Left lung (tissue), 4 donors: ENCODE measurements at regions not wholly inside any gene's neighbourhood (a gene's known extent, or its start where the extent isn't known, plus 50 kb on each side); places are given as distances from the start of the nearest gene placed in this dataset.

Source experiments
- ATAC-seq: fragments of 200-7000 bp; cut with Tn5 transposase; one replicate; pipeline ENCODE4 v1.9.1; 2020; ENCODE audit warnings: moderate library complexity
- DNase-seq, 4 donors: peaks; one replicate each; pipeline ENCODE4 v3.0.0-alpha.2; 2013 to 2020
- H3K27ac ChIP-seq, 2 donors: fragments of 200-600 bp; sonication (generic) in 1 of 2; one replicate each; pipeline versions ENCODE4 v1.5.0 to v1.8.0; 2020 to 2021
- H3K27me3 ChIP-seq, 2 donors: fragments of 200-600 bp; sonication (generic) in 1 of 2; one replicate each; pipeline versions ENCODE4 v1.5.0 to v1.8.0; 2020 to 2021
- H3K36me3 ChIP-seq, 2 donors: fragments of 200-600 bp; sonication (generic) in 1 of 2; one replicate each; pipeline versions ENCODE4 v1.5.0 to v1.8.0; 2020 to 2021
- H3K4me1 ChIP-seq, 2 donors: fragments of 200-600 bp; one replicate each; pipeline ENCODE4 v1.8.0; 2021
- H3K4me3 ChIP-seq, 2 donors: fragments of 200-600 bp; sonication (generic) in 1 of 2; one replicate each; pipeline versions ENCODE4 v1.5.0 to v1.8.0; 2020 to 2021; ENCODE audit warnings: mild to moderate bottlenecking in 1 of 2
- H3K9me3 ChIP-seq, 2 donors: fragments of 200-600 bp; sonication (generic) in 1 of 2; one replicate each; pipeline versions ENCODE4 v1.5.0 to v1.8.0; 2020 to 2021
- CTCF ChIP-seq, 2 donors: fragments of 200-600 bp; sonication (generic) in 1 of 2; IDR thresholded peaks; one replicate each; pipeline versions ENCODE4 v1.5.0 to v1.8.0; 2021; ENCODE audit warnings: antibody characterized with exemption in 2 of 2
- intact Hi-C, 2 donors: fragments of 100-400 bp; cut with DNase I; formaldehyde crosslinking; loops; one replicate each; pipeline versions ENCODE4 v1.11.2 to v1.14.2; 2022
- donor health status: DM: no; HTN: yes; CAD: no.
- donor health status: DM: no; HTN: no; CAD: no.

- H3K36me3 ChIP-seq: no peaks in the 10 kb centered on the region
- DNase-seq: no peak
- peak; percentile 25 for ATAC-seq
- H3K4me1 ChIP-seq: no peaks in the 10 kb centered on the region
- no peaks in the 10 kb centered on the region for H3K9me3 ChIP-seq
- intact Hi-C loops: no loop called here
- no peak overlapping the region for H3K4me3 ChIP-seq
- TF ChIP-seq CTCF (IDR thresholded peaks at IDR 0.05): no peak
- H3K27ac ChIP-seq: no peak overlapping the region
- H3K27me3 ChIP-seq: no peaks in the 10 kb centered on the region
Observed at GRCh38 chr16:79482011-79482410, 118.5 kb downstream of the MAF start.

- Histone ChIP-seq H3K4me1 (no peaks in the 10 kb centered on the region), H3K9me3 (no peaks in the 10 kb centered on the region), H3K4me3 (no peak overlapping the region), H3K27me3 (no peaks in the 10 kb centered on the region), H3K27ac (no peak overlapping the region), H3K36me3 (no peaks in the 10 kb centered on the region)
- no peak for TF ChIP-seq CTCF (IDR thresholded peaks at IDR 0.05)
- DNase-seq (no peak), ATAC-seq (no peak)
- intact Hi-C loops: no loop called here
Observed at GRCh38 chr16:79480929-79481328, 119.6 kb downstream of the MAF start.

- Histone ChIP-seq H3K4me3 (no peak overlapping the region), H3K27me3 (no peaks in the 10 kb centered on the region), H3K27ac (no peak overlapping the region), H3K36me3 (no peaks in the 10 kb centered on the region), H3K4me1 (no peaks in the 10 kb centered on the region), H3K9me3 (no peaks in the 10 kb centered on the region)
- intact Hi-C loops: no loop called here
- DNase-seq (no peak), ATAC-seq (no peak)
- TF ChIP-seq CTCF (IDR thresholded peaks at IDR 0.05): no peak
Observed at GRCh38 chr16:79480056-79480455, 120.5 kb downstream of the MAF start.

- H3K27ac ChIP-seq: no peak overlapping the region
- no peak overlapping the region for H3K4me3 ChIP-seq
- H3K27me3 ChIP-seq: no peaks in the 10 kb centered on the region
- ATAC-seq (no peak), DNase-seq (no peak)
- intact Hi-C loops: no loop called here
- H3K9me3 ChIP-seq: no peaks in the 10 kb centered on the region
- no peak for TF ChIP-seq CTCF (IDR thresholded peaks at IDR 0.05)
- H3K4me1 ChIP-seq: no peaks in the 10 kb centered on the region
- no peaks in the 10 kb centered on the region for H3K36me3 ChIP-seq
Observed at GRCh38 chr16:79476580-79476979, 124.0 kb downstream of the MAF start.

GRCh38 chr16:79475841-79476240 lies 124.7 kb downstream of the MAF start:
- Histone ChIP-seq H3K36me3 (no peaks in the 10 kb centered on the region), H3K4me3 (no peak overlapping the region), H3K27ac (no peak overlapping the region), H3K4me1 (no peaks in the 10 kb centered on the region), H3K9me3 (no peaks in the 10 kb centered on the region), H3K27me3 (no peaks in the 10 kb centered on the region)
- ATAC-seq (no peak), DNase-seq (no peak)
- intact Hi-C loops: no loop called here
- no peak for TF ChIP-seq CTCF (IDR thresholded peaks at IDR 0.05)
